HL-60 (cell line): ENCODE measurements at regions not wholly inside any gene's neighbourhood (a gene's known extent, or its start where the extent isn't known, plus 50 kb on each side); places are given as distances from the start of the nearest gene placed in this dataset.

Experiments used
- POLR2AphosphoS5 ChIP-seq: IDR thresholded peaks from 2 replicates; pipeline ENCODE4 v1.6.1; 2012; ENCODE audit warnings: low read depth
- TF ChIP-seq, protein P1 (sequence below): IDR thresholded peaks from 2 replicates; pipeline ENCODE4 v1.6.1; 2012; ENCODE audit warnings: low read depth; ENCODE audit not compliant: insufficient replicate concordance
- TF ChIP-seq, protein P2 (sequence below): IDR thresholded peaks from one replicate; pipeline ENCODE4 v1.5.1; 2011; ENCODE audit warnings: low read length, control low read depth, inconsistent platforms; ENCODE audit not compliant: insufficient read depth

DNA sequence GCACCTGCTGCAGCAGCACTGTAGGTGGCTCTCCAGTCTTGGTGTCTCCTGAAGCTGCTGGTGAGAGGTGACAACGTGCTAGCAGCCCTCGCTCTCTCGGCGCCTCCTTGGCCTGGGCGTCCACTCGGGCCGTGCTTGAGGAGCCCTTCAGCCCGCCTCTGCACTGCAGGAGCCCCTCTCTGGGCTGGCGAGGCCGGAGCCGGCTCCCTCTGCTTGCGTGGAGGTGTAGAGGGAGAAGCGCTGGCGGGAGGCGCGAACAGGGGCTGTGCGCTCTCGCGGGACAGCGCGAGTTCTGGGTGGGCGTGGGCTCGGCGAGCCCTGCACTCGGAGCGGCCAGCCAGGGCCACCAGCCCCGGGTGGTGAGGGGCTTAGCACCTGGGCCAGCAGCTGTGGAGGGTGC is 62.2 kb upstream of the CNOT6 start:
- TF ChIP-seq, protein P1, sequence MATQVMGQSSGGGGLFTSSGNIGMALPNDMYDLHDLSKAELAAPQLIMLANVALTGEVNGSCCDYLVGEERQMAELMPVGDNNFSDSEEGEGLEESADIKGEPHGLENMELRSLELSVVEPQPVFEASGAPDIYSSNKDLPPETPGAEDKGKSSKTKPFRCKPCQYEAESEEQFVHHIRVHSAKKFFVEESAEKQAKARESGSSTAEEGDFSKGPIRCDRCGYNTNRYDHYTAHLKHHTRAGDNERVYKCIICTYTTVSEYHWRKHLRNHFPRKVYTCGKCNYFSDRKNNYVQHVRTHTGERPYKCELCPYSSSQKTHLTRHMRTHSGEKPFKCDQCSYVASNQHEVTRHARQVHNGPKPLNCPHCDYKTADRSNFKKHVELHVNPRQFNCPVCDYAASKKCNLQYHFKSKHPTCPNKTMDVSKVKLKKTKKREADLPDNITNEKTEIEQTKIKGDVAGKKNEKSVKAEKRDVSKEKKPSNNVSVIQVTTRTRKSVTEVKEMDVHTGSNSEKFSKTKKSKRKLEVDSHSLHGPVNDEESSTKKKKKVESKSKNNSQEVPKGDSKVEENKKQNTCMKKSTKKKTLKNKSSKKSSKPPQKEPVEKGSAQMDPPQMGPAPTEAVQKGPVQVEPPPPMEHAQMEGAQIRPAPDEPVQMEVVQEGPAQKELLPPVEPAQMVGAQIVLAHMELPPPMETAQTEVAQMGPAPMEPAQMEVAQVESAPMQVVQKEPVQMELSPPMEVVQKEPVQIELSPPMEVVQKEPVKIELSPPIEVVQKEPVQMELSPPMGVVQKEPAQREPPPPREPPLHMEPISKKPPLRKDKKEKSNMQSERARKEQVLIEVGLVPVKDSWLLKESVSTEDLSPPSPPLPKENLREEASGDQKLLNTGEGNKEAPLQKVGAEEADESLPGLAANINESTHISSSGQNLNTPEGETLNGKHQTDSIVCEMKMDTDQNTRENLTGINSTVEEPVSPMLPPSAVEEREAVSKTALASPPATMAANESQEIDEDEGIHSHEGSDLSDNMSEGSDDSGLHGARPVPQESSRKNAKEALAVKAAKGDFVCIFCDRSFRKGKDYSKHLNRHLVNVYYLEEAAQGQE, result no peak
- TF ChIP-seq, protein P2, sequence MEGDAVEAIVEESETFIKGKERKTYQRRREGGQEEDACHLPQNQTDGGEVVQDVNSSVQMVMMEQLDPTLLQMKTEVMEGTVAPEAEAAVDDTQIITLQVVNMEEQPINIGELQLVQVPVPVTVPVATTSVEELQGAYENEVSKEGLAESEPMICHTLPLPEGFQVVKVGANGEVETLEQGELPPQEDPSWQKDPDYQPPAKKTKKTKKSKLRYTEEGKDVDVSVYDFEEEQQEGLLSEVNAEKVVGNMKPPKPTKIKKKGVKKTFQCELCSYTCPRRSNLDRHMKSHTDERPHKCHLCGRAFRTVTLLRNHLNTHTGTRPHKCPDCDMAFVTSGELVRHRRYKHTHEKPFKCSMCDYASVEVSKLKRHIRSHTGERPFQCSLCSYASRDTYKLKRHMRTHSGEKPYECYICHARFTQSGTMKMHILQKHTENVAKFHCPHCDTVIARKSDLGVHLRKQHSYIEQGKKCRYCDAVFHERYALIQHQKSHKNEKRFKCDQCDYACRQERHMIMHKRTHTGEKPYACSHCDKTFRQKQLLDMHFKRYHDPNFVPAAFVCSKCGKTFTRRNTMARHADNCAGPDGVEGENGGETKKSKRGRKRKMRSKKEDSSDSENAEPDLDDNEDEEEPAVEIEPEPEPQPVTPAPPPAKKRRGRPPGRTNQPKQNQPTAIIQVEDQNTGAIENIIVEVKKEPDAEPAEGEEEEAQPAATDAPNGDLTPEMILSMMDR, result no peak
- TF ChIP-seq POLR2AphosphoS5, result no peak
